HG03175 (cell line): ENCODE measurements at regions not wholly inside any gene's neighbourhood (a gene's known extent, or its start where the extent isn't known, plus 50 kb on each side); places are given as distances from the start of the nearest gene placed in this dataset.
A peak's percentile ranks its signal among the peaks of the same experiment; 100 is the strongest.

ENCODE experiments used
- ATAC-seq: cut with Tn5 transposase; IDR thresholded peaks from one replicate; pipeline ENCODE4 v1.9.1; 2021; ENCODE audit warnings: mild to moderate bottlenecking, moderate library complexity; ENCODE audit not compliant: unreplicated experiment

DNA sequence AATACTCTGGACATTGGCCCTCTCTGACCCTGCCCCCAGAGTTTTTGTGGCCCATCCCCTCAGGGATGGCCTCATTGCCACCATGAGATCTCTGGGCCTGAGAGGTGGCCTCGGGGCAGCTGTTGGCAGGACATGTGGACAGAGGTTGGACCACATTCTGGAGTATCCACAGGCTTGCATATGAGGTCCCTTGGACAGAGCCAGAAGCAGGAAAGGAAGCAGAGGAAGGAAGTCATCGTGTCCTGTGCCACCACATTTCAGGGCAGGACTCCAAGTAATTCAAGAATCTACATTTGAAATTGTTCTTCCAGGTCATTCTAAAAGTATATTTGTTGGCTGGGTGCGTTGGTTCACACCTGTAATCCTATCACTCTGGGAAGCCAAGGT is 95.9 kb upstream of the PPP2R5A start:
- ATAC-seq: no peak

- no peak for ATAC-seq
Measured at GRCh38 chr1:212190169-212190568, 95.0 kb upstream of the PPP2R5A start.

- no peak for ATAC-seq
Measured at GRCh38 chr1:212192261-212192998, 92.8 kb upstream of the PPP2R5A start.

GRCh38 chr1:212196355-212196754 is 88.9 kb upstream of the PPP2R5A start:
- no peak for ATAC-seq

- no peak for ATAC-seq
Measured at GRCh38 chr1:212201461-212201860, 83.7 kb upstream of the PPP2R5A start.

DNA sequence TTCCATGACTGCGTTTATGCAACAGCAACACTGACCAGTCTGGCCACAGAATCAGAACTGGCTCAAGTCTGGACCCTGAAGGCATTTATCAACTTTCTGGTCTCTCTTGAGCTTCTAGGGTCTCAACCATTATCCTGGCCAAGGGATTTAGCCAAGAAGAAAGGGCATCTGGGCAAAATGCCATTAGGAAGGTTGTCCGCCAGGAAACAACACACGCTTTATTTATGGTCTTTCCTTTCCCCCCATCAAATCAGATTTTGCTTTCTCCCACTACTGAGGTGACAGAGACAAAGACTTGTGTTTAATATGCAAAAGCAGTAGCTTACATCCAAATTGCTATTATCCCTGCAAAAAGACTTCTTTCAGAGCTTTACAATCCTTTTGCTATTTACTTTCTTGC is 81.6 kb upstream of the PPP2R5A start:
- ATAC-seq: no peak

- ATAC-seq: no peak
Measured at GRCh38 chr1:212205006-212205405, 80.2 kb upstream of the PPP2R5A start.

GRCh38 chr1:212205843-212206242 is 79.4 kb upstream of the PPP2R5A start:
- no peak for ATAC-seq

DNA sequence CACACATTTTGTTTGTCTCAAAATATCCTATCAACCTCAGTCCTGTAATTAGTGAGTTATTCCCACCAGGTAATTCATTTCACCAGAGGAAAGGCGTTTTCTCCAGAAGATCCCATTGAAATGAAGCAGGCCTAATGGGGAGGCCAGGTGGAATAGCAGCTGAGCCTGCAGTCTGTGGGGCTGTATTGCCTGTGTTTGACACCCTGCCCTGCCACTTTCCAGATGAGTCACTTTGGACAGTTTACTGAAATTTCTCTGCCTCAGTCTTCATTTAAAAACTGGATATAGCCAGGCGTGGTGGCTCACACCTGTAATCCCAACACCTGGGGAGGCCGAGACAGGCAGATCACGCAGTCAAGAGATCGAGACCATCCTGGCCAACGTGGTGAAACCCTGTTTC is 78.1 kb upstream of the PPP2R5A start:
- no peak for ATAC-seq

- ATAC-seq: no peak
Measured at GRCh38 chr1:212207822-212208520, 77.2 kb upstream of the PPP2R5A start.

DNA sequence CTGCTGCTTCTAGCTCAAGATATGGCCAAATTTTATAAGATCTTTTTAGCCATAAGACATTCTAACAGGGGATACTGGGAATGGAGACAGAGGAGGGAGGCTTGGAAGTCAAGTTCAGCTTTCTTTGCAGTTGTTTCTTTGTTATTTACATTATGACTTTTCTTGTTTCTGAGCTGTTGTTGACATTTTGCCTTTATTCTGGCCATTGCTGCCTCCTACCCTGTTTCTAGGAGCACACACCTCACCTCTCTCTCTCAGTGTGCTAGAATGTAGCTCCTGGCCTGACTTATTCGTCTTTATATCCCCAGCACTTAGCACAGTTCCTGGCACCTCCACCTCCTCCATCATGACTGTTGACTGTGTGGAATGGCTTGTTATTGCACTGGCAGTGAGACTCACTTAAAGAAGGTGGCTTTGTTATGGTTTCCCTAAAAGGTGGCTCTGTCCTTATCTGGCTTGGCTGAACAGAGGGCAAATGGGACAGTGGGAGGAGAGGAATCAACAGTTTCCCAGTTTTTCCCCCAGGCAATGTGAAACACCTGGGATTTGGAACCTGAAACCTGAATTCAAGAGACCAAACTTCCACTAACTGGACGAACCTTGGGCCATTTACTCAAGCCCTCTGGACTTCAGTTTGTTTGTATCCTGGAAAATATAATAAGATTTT is 76.1 kb upstream of the PPP2R5A start:
- no peak for ATAC-seq

DNA sequence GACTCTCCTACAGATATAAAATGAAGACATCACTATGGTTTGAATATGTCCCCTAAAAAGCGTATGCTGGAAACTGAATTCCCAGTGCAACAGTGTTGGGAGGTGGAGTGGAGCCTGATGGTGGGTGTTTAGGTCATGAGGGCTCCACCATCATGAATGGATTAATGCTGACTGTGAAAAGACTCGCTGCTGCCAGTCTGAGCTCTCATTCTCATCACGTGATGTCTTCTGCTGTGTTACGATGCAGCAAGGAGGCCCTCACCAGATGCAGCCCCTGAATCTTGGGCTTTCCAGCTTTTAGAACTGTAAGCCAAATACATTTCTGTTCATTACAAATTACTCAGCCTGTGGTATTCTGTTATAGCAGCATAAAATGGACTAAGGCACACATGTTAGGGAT is 73.8 kb upstream of the PPP2R5A start:
- ATAC-seq: no peak

GRCh38 chr1:212212343-212212742 is 72.9 kb upstream of the PPP2R5A start:
- no peak for ATAC-seq

GRCh38 chr1:212212906-212213305 is 72.3 kb upstream of the PPP2R5A start:
- ATAC-seq: no peak

GRCh38 chr1:212213784-212214183 is 71.4 kb upstream of the PPP2R5A start:
- ATAC-seq: no peak

DNA sequence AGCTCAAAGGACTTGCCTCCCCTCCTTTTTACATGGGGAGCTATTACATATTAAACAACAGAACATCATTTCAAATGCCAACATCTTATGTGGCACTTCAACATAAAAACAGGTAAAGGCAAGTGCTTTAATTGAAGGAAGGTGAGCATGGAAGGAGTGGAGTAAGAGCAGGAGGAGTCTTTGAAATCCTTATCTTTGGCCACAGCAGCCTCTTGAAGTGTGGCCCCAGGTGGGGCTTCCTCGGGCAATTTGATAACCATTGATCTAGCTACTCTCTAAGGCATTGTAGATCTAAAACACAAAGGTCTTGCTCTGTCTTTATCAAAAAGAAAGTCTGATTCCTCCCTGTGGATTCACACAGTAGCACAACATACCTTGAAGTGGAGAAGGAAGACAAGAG is 70.9 kb upstream of the PPP2R5A start:
- no peak for ATAC-seq

DNA sequence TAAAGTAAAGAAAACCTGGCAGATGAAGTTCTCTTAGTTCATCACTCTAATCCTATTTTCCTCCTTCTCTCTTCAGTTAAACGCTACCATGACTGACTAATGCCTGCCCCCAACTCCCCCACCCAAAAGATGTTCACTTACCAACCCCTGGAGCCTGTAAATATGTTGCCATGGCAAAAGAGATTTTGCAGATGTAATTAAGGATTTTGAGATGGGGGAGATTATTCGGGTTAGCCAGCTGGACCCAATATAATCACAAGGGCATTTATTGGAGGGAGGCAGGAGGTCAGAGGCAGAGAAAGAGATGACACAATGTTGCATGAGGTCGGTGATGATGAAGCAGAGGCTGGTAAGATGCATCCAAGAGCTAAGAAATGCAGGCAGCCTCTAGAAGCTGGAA is 69.3 kb upstream of the PPP2R5A start:
- no peak for ATAC-seq

DNA sequence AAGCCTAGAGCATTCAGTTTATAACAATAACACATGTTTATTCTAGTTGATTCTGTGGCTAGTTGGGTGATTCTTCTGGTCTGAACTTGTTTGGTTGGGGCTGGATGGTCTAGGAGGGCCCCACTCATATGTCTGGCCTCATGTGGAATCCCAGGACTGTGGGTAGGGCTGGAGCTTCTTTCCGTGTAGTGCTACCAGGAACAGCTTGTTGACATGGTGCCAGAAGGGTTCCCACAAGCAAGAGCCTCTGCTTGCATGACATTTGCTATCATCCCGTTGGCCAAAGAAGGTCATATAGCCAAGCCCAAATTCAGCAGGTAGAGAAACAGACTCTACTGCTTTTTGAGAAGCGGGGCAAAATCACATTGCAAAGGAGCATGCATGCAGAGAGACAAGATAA is 67.6 kb upstream of the PPP2R5A start:
- ATAC-seq: no peak

GRCh38 chr1:212218065-212218464 is 67.1 kb upstream of the PPP2R5A start:
- ATAC-seq: no peak

GRCh38 chr1:212218911-212219310 is 66.3 kb upstream of the PPP2R5A start:
- peak; percentile 96 for ATAC-seq

- no peak for ATAC-seq
Measured at GRCh38 chr1:212219679-212220463, 65.3 kb upstream of the PPP2R5A start.
